T-helper 1 cell treated with Interleukin-12 subunit alpha and Interleukin-12 subunit beta and Interleukin-4 antibody, amounts not matched to agents 30 μg/mL and 1 μg/mL, for 36 hours (primary cell): ENCODE measurements at regions not wholly inside any gene's neighbourhood (a gene's known extent, or its start where the extent isn't known, plus 50 kb on each side); places are given as distances from the start of the nearest gene placed in this dataset.
"Not testable (repeated sequence)": the region's sequence is repeated elsewhere in the genome, so short reads cannot be mapped to it uniquely, and the experiment has no call there.

Experiments
- H3K27ac Mint-ChIP-seq: one replicate; pipeline ENCODE4 v1.8.0; 2021; ENCODE audit warnings: mild to moderate bottlenecking, mixed read lengths
- H3K27me3 Mint-ChIP-seq: one replicate; pipeline ENCODE4 v1.8.0; 2021; ENCODE audit warnings: low read depth, mixed read lengths
- H3K36me3 Mint-ChIP-seq: one replicate; pipeline ENCODE4 v1.8.0; 2021; ENCODE audit warnings: low read depth, mixed read lengths
- H3K4me1 Mint-ChIP-seq: one replicate; pipeline ENCODE4 v1.8.0; 2021; ENCODE audit warnings: low read depth, mixed read lengths
- H3K4me3 Mint-ChIP-seq: one replicate; pipeline ENCODE4 v1.8.0; 2021; ENCODE audit warnings: mild to moderate bottlenecking, moderate library complexity, mixed read lengths
- H3K9me3 Mint-ChIP-seq: one replicate; pipeline ENCODE4 v1.8.0; 2021; ENCODE audit warnings: mixed read lengths

- not testable (repeated sequence) for H3K27ac Mint-ChIP-seq, H3K4me1 Mint-ChIP-seq, H3K27me3 Mint-ChIP-seq, H3K4me3 Mint-ChIP-seq, H3K36me3 Mint-ChIP-seq
- H3K9me3 Mint-ChIP-seq: peaks cover 66% of the 10 kb centered on the region
These were observed 129.2 kb upstream of the FOXD4L5 start for GRCh38 chr9:65414249-65414648.

DNA sequence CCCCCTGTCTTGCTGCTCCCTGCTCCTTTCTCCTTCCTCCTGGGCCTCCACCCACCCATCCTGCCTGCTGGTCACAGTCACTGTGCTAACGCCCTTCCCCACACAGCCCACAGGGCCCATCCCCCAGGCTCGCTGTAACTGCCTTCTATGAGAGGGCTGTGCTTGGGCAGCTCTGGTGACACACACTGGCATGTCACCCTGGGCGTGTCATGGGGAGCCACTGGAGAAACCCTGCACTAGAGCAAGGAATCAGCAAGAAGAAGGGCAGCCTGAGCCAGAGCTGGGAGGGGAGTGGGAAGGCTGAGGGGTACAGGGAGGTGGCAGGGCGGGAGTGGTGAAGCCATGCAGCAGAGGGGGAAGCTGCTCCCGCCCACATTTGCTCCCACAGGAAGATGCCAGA, 128.4 kb upstream of the FOXD4L5 start:
- H3K36me3 Mint-ChIP-seq, H3K4me3 Mint-ChIP-seq, H3K27me3 Mint-ChIP-seq, H3K4me1 Mint-ChIP-seq, H3K27ac Mint-ChIP-seq: not testable (repeated sequence)
- H3K9me3 Mint-ChIP-seq: peaks cover 59% of the 10 kb centered on the region

- H3K27ac Mint-ChIP-seq: no peak overlapping the region
- H3K27me3 Mint-ChIP-seq: no peaks in the 10 kb centered on the region
- no peaks in the 10 kb centered on the region for H3K4me1 Mint-ChIP-seq
- no peak overlapping the region for H3K4me3 Mint-ChIP-seq
- peaks cover 3% of the 10 kb centered on the region for H3K36me3 Mint-ChIP-seq
- peaks cover 62% of the 10 kb centered on the region for H3K9me3 Mint-ChIP-seq
These were observed 126.9 kb upstream of the FOXD4L5 start for GRCh38 chr9:65411901-65412300.

DNA sequence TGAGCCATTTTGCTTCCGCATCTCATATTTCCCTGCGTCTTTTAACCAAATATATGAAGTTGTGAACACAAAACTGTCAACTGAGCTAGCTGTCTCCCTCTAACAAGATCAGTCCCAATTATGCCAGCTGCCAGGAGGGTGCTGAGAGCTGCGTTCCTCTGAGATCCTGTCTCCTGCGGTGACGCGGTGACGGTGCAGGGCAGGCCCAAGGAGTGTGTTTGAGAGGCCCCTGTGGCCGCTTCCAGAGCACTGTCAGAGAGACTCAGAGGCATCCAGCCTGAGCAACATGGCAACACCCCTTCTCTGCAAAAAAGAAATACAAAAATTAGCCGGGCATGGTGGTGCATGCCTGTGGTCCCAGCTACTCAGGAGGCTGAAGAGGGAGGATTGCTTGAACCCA, 126.3 kb upstream of the FOXD4L5 start:
- Mint-ChIP-seq H3K36me3 (peaks cover 3% of the 10 kb centered on the region), H3K4me1 (no peaks in the 10 kb centered on the region), H3K27me3 (no peaks in the 10 kb centered on the region), H3K4me3 (no peak overlapping the region), H3K27ac (no peak overlapping the region), H3K9me3 (peaks cover 62% of the 10 kb centered on the region)

- H3K27ac Mint-ChIP-seq: no peak overlapping the region
- no peaks in the 10 kb centered on the region for H3K4me1 Mint-ChIP-seq
- peaks cover 3% of the 10 kb centered on the region for H3K36me3 Mint-ChIP-seq
- peaks cover 65% of the 10 kb centered on the region for H3K9me3 Mint-ChIP-seq
- no peak overlapping the region for H3K4me3 Mint-ChIP-seq
- no peaks in the 10 kb centered on the region for H3K27me3 Mint-ChIP-seq
These were observed 125.9 kb upstream of the FOXD4L5 start for GRCh38 chr9:65410926-65411325.

- Mint-ChIP-seq H3K36me3 (peaks cover 3% of the 10 kb centered on the region), H3K4me3 (no peak overlapping the region), H3K27me3 (no peaks in the 10 kb centered on the region), H3K9me3 (peaks cover 55% of the 10 kb centered on the region), H3K4me1 (no peaks in the 10 kb centered on the region), H3K27ac (no peak overlapping the region)
These were observed 124.5 kb upstream of the FOXD4L5 start for GRCh38 chr9:65409471-65409980.

GRCh38 chr9:65408806-65409205, 123.8 kb upstream of the FOXD4L5 start:
- H3K4me3 Mint-ChIP-seq, H3K27me3 Mint-ChIP-seq, H3K36me3 Mint-ChIP-seq, H3K4me1 Mint-ChIP-seq, H3K27ac Mint-ChIP-seq: not testable (repeated sequence)
- H3K9me3 Mint-ChIP-seq: peaks cover 51% of the 10 kb centered on the region

DNA sequence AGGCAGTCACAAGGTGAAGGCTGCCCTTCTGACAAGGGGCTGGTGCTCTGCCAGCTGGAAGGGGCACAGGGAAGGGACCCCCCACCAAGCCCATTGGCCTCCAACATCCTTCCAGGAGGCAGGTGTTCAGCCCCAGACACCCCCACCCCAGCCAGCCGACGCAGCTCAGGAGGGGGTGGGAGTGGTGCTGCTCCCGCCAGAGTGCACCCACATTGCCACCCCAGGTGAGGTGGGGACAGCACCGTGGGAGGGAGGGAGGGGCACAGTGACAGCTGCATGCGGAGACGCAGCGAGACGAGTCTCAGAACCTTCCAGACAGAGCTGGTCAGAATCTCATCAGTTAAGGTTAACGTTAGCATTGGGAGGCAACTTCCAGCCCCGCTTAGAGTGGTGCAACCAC, 121.6 kb upstream of the FOXD4L5 start:
- H3K27ac Mint-ChIP-seq, H3K36me3 Mint-ChIP-seq, H3K4me3 Mint-ChIP-seq, H3K4me1 Mint-ChIP-seq, H3K27me3 Mint-ChIP-seq: not testable (repeated sequence)
- peaks cover 38% of the 10 kb centered on the region for H3K9me3 Mint-ChIP-seq

DNA sequence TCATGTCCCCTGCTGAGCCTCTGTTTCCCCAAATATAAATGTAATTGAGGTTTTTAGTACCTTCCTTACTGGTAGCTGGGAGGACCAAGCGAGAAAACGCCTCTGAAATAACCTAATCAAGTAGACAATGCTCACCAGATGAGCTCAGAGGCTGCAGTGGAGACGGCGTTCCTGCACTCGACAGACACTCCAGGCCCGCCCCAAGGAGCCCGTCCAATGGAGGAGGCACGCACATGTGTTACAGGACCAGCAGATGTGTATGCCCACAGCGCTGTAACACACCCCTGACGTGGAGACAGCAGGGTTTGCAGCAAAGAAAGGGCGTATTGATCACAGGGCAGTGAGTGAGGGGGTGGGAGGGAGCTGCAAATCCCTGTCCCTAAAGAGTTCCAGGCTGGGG, 120.8 kb upstream of the FOXD4L5 start:
- peaks cover 35% of the 10 kb centered on the region for H3K9me3 Mint-ChIP-seq
- H3K4me3 Mint-ChIP-seq, H3K4me1 Mint-ChIP-seq, H3K36me3 Mint-ChIP-seq, H3K27ac Mint-ChIP-seq, H3K27me3 Mint-ChIP-seq: not testable (repeated sequence)

- Mint-ChIP-seq H3K36me3 (peaks cover 3% of the 10 kb centered on the region), H3K27me3 (no peaks in the 10 kb centered on the region), H3K27ac (no peak overlapping the region), H3K4me3 (no peak overlapping the region), H3K9me3 (peaks cover 37% of the 10 kb centered on the region), H3K4me1 (no peaks in the 10 kb centered on the region)
These were observed 120.2 kb upstream of the FOXD4L5 start for GRCh38 chr9:65405253-65405652.

DNA sequence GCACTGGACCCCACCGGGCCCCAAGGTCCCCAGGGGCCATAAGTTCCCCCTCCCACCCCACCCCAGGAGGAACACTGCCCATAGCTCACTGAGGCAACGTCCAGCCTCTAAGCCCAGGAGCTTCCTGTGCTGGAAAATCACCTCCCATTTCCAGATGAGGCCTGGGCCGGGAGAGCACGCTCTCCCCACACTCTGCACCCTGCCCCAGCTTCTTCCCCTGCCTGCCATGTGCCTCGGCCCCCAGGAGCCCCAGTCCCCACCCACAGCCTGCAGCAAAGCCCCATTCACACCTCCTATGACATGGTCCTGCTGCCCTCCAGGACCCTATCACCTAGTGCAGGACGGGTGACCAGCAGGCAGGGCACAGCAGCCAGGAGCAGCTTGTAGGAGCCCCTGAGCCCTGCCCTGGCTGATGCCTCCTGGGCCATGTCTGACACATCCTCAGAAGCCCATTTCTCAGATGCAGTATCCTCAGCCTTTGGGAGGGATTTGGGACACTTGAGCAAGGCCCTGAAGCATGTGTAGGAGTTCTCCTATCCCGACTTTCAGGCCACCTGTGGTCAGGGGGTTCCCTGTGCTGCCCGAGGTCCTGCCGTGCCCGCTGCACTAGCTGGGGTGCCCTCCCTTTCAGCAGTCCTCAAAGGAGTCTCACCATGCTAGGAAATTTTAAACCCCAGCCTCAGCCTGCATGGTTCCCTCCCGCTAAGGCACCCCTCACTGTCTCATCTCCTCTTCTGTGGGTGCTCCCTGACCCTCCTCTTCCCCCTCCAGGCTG, 119.4 kb upstream of the FOXD4L5 start:
- no peak overlapping the region for H3K4me3 Mint-ChIP-seq
- H3K27me3 Mint-ChIP-seq: no peaks in the 10 kb centered on the region
- H3K4me1 Mint-ChIP-seq: no peaks in the 10 kb centered on the region
- H3K36me3 Mint-ChIP-seq: peaks cover 3% of the 10 kb centered on the region
- H3K9me3 Mint-ChIP-seq: peaks cover 30% of the 10 kb centered on the region
- H3K27ac Mint-ChIP-seq: no peak overlapping the region

- Mint-ChIP-seq H3K27me3 (no peaks in the 10 kb centered on the region), H3K36me3 (peaks cover 3% of the 10 kb centered on the region), H3K9me3 (peaks cover 34% of the 10 kb centered on the region), H3K27ac (no peak overlapping the region), H3K4me1 (no peaks in the 10 kb centered on the region), H3K4me3 (no peak overlapping the region)
These were observed 118.7 kb upstream of the FOXD4L5 start for GRCh38 chr9:65403721-65404120.

DNA sequence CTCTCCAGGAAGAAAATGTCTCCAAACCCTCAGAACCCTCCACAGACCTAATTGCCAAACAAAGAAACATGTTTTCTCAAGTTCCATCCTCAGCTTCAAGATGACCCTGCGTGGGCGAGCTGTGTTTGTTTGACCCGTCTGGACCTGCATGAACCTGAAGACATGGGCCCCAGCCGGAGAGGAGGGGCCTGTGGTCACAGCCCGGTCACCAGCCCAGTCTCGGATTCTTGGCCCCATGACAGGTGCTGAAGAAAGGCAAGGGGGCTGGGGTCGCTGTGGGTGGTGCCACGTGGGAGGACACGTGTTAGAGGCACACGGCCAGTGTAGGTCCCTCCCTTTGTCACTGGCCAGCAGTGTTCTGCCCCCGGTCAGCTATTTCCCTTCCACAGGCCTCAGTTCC, 118.1 kb upstream of the FOXD4L5 start:
- H3K4me1 Mint-ChIP-seq, H3K4me3 Mint-ChIP-seq, H3K27ac Mint-ChIP-seq, H3K27me3 Mint-ChIP-seq, H3K36me3 Mint-ChIP-seq: not testable (repeated sequence)
- H3K9me3 Mint-ChIP-seq: peaks cover 32% of the 10 kb centered on the region

GRCh38 chr9:65402206-65402870, 117.3 kb upstream of the FOXD4L5 start:
- H3K36me3 Mint-ChIP-seq, H3K4me3 Mint-ChIP-seq, H3K4me1 Mint-ChIP-seq, H3K27ac Mint-ChIP-seq, H3K27me3 Mint-ChIP-seq: not testable (repeated sequence)
- H3K9me3 Mint-ChIP-seq: peaks cover 31% of the 10 kb centered on the region

DNA sequence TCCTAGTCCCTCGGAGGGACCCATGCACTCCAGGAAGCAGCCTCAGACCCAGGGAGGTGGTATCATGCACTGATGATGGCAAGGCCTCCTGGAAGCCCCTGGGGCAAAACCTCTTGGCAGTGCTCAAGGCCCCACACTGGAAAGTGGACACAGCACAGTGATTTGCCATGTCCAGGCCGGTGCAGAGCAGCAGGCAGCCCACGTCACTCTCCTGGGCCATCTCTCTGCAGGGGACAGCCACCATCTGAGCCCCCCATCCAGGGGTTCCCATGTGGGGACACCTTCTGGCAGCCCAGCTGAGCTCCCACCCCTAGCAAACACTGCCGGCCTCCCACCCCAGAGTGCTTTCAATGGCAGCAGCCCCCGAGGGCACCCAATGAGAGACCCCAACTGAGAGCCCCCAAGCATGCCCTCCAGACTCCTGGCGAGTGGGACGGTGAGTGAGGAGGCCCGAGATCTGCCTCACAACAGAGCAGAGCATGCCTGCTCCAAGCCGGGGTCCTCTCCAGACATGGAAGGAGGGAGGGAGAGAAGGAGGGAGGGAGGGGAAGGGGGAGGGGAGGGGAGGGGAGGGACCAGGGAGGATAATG, 116.5 kb upstream of the FOXD4L5 start:
- not testable (repeated sequence) for H3K27ac Mint-ChIP-seq, H3K4me3 Mint-ChIP-seq, H3K4me1 Mint-ChIP-seq, H3K27me3 Mint-ChIP-seq, H3K36me3 Mint-ChIP-seq
- H3K9me3 Mint-ChIP-seq: peaks cover 37% of the 10 kb centered on the region
